H9 (cell line): ENCODE measurements at regions not wholly inside any gene's neighbourhood (a gene's known extent, or its start where the extent isn't known, plus 50 kb on each side); places are given as distances from the start of the nearest gene placed in this dataset.

Source experiments
- DNase-seq: peaks from one replicate; pipeline ENCODE4 v3.0.0-alpha.2; 2017
- H2AFZ ChIP-seq: one replicate; pipeline ENCODE4 v1.6.1; 2013; ENCODE audit warnings: mild to moderate bottlenecking, low read length, control low read depth, moderate library complexity
- H2AK5ac ChIP-seq: 2 replicates; pipeline ENCODE4 v1.6.1; 2013; ENCODE audit warnings: low read length, control low read depth, mixed read lengths; ENCODE audit not compliant: insufficient read length
- H2BK120ac ChIP-seq: one replicate; pipeline ENCODE4 v1.6.1; 2013; ENCODE audit warnings: low read depth, mild to moderate bottlenecking, low read length, control low read depth, inconsistent platforms; ENCODE audit not compliant: poor library complexity, severe bottlenecking
- H2BK12ac ChIP-seq: 2 replicates; pipeline ENCODE4 v1.6.1; 2013; ENCODE audit warnings: low read length, control low read depth, mixed read lengths, low read depth; ENCODE audit not compliant: insufficient read length
- H2BK15ac ChIP-seq: 2 replicates; pipeline ENCODE4 v1.6.1; 2013; ENCODE audit warnings: low read depth, low read length, control low read depth
- H2BK20ac ChIP-seq: one replicate; pipeline ENCODE4 v1.6.1; 2013; ENCODE audit warnings: low read depth, mild to moderate bottlenecking, low read length, control low read depth, inconsistent platforms; ENCODE audit not compliant: poor library complexity, severe bottlenecking
- H2BK5ac ChIP-seq: 2 replicates; pipeline ENCODE4 v1.6.1; 2013; ENCODE audit warnings: low read length, control low read depth, mixed read lengths; ENCODE audit not compliant: insufficient read length
- H3K14ac ChIP-seq: 2 replicates; pipeline ENCODE4 v1.6.1; 2013; ENCODE audit warnings: low read length, control low read depth; ENCODE audit not compliant: insufficient read depth
- H3K18ac ChIP-seq: 2 replicates; pipeline ENCODE4 v1.6.1; 2013; ENCODE audit warnings: low read depth, mild to moderate bottlenecking, mixed read lengths, low read length, control low read depth; ENCODE audit not compliant: insufficient read length
- H3K23ac ChIP-seq: 2 replicates; pipeline ENCODE4 v1.6.1; 2013; ENCODE audit warnings: low read length, control low read depth, mixed read lengths, low read depth; ENCODE audit not compliant: insufficient read length
- H3K23me2 ChIP-seq: 2 replicates; pipeline ENCODE4 v1.6.1; 2013; ENCODE audit warnings: low read depth, mild to moderate bottlenecking, mixed read lengths, low read length, control low read depth; ENCODE audit not compliant: insufficient read length, poor library complexity, severe bottlenecking
- H3K27ac ChIP-seq: 2 replicates; pipeline ENCODE4 v1.5.1; 2013; ENCODE audit warnings: low read length, control low read depth, mixed read lengths, low read depth; ENCODE audit not compliant: insufficient read length
- H3K27me3 ChIP-seq: 2 replicates; pipeline ENCODE4 v1.6.1; 2013; ENCODE audit warnings: low read length, control low read depth, inconsistent platforms; ENCODE audit not compliant: insufficient read depth
- H3K4ac ChIP-seq: 2 replicates; pipeline ENCODE4 v1.6.1; 2013; ENCODE audit warnings: low read depth, mild to moderate bottlenecking, control low read depth, inconsistent platforms, low read length, moderate library complexity
- H3K4me1 ChIP-seq: 2 replicates; pipeline ENCODE4 v1.6.1; 2013; ENCODE audit warnings: low read length, control low read depth, inconsistent platforms; ENCODE audit not compliant: insufficient read depth
- H3K4me2 ChIP-seq: 2 replicates; pipeline ENCODE4 v1.6.1; 2013; ENCODE audit warnings: low read length, control low read depth, mixed read lengths; ENCODE audit not compliant: insufficient read length, insufficient read depth
- H3K56ac ChIP-seq: 2 replicates; pipeline ENCODE4 v1.6.1; 2013; ENCODE audit warnings: low read depth, mild to moderate bottlenecking, mixed read lengths, low read length, control low read depth; ENCODE audit not compliant: insufficient read length
- H3K79me1 ChIP-seq: 2 replicates; pipeline ENCODE4 v1.6.1; 2013; ENCODE audit warnings: low read depth, mild to moderate bottlenecking, moderate library complexity, low read length, control low read depth, inconsistent platforms; ENCODE audit not compliant: insufficient read depth, poor library complexity, severe bottlenecking
- H3K79me2 ChIP-seq: 2 replicates; pipeline ENCODE4 v1.6.1; 2013; ENCODE audit warnings: low read length, control low read depth, inconsistent platforms; ENCODE audit not compliant: insufficient read depth
- H3K9ac ChIP-seq: 2 replicates; pipeline ENCODE4 v1.6.1; 2013; ENCODE audit warnings: low read length, control low read depth, mixed read lengths; ENCODE audit not compliant: insufficient read length; ENCODE audit errors: extremely low read depth
- H3K9me3 ChIP-seq: one replicate; pipeline ENCODE4 v1.6.1; 2013; ENCODE audit warnings: low read depth, low read length, inconsistent platforms; ENCODE audit not compliant: control insufficient read depth
- H3T11ph ChIP-seq: one replicate; pipeline ENCODE4 v1.6.1; 2013; ENCODE audit warnings: mild to moderate bottlenecking, low read length, control low read depth, inconsistent platforms
- H4K20me1 ChIP-seq: one replicate; pipeline ENCODE4 v1.6.1; 2013; ENCODE audit not compliant: control insufficient read depth, insufficient read length, insufficient read depth
- H4K5ac ChIP-seq: 2 replicates; pipeline ENCODE4 v1.6.1; 2013; ENCODE audit warnings: low read depth, mild to moderate bottlenecking, mixed read lengths, low read length, control low read depth; ENCODE audit not compliant: insufficient read length
- H4K8ac ChIP-seq: replicated peaks from 2 replicates; pipeline ENCODE4 v1.6.1; 2013; ENCODE audit warnings: low read length, control low read depth, mixed read lengths, low read depth; ENCODE audit not compliant: insufficient read length
- H4K91ac ChIP-seq: 2 replicates; pipeline ENCODE4 v1.6.1; 2013; ENCODE audit warnings: low read depth, mild to moderate bottlenecking, moderate library complexity, mixed read lengths, low read length, control low read depth; ENCODE audit not compliant: insufficient read length
- H3K27ac Mint-ChIP-seq, 3 experiments: 2 replicates in 2 of 3; 3 replicates in 1 of 3; pipeline ENCODE4 v1.8.0; 2020 to 2021; ENCODE audit warnings: mixed read lengths in 3 of 3, mild to moderate bottlenecking in 1 of 3, moderate library complexity in 1 of 3
- H3K27me3 Mint-ChIP-seq: 2 replicates; pipeline ENCODE4 v1.8.0; 2021; ENCODE audit warnings: low read depth, mild to moderate bottlenecking, moderate library complexity, mixed read lengths
- H3K36me3 Mint-ChIP-seq, 3 experiments: 2 replicates in 2 of 3; 3 replicates in 1 of 3; pipeline ENCODE4 v1.8.0; 2020 to 2021; ENCODE audit warnings: low read depth in 3 of 3, mixed read lengths in 3 of 3; ENCODE audit not compliant: insufficient read depth in 1 of 3
- H3K4me1 Mint-ChIP-seq, 2 experiments: 2 replicates each; pipeline ENCODE4 v1.8.0; 2020; ENCODE audit warnings: mixed read lengths in 2 of 2
- H3K4me3 Mint-ChIP-seq, 2 experiments: 2 replicates in 1 of 2; 3 replicates in 1 of 2; pipeline ENCODE4 v1.8.0; 2020 to 2021; ENCODE audit warnings: mild to moderate bottlenecking in 2 of 2, mixed read lengths in 2 of 2, moderate library complexity in 1 of 2
- H3K9me3 Mint-ChIP-seq, 2 experiments: 2 replicates in 1 of 2; 3 replicates in 1 of 2; pipeline ENCODE4 v1.8.0; 2020; ENCODE audit warnings: mild to moderate bottlenecking in 2 of 2, mixed read lengths in 2 of 2, moderate library complexity in 1 of 2
- WGBS: extraction: QIAGEN DNeasy Blood & Tissue Kit; methylation state at CpG from one replicate; pipeline ENCODE4 v1.1.7; 2013; ENCODE audit warnings: missing lambda C conversion rate, low lambda C conversion rate, mixed read lengths; ENCODE audit not compliant: insufficient read length; ENCODE audit errors: extremely low coverage; 5-methylcytosine and 5-hydroxymethylcytosine counted together
- TF ChIP-seq, protein P1 (sequence below): fragments of 200-600 bp; sonication (generic); conservative IDR thresholded peaks from 3 replicates; pipeline ENCODE4 v1.8.0; 2021; ENCODE audit warnings: antibody characterized with exemption, mild to moderate bottlenecking

DNA sequence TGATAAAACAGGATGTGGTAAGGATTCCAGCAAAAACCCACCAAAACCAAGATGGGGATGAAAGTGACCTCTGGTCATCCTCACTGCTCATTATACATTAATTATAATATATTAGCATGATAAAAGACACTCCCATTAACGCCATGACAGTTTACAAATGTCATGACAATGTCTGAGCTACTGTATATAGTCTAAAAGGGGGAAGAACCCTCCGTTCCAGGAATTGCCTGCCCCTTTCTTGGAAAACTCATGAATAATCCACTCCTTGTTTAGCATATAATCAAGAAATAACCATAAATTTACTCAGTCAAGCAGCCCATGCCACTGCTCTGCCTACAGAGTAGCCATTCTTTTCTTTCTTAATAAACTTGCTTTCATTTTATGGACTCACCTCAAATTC lies 96.4 kb upstream of the VLDLR start:
- Histone ChIP-seq H4K8ac (no peak overlapping the region), H3K23ac (no peak overlapping the region), H3K23me2 (no peaks in the 10 kb centered on the region), H2AFZ (no peak overlapping the region), H3K79me1 (no peaks in the 10 kb centered on the region), H3K79me2 (no peaks in the 10 kb centered on the region), H4K5ac (no peak overlapping the region), H3K27me3 (no peaks in the 10 kb centered on the region), H2AK5ac (no peak overlapping the region), H3K9ac (no peak overlapping the region), H3T11ph (no peak overlapping the region), H3K18ac (no peak overlapping the region), H2BK120ac (no peak overlapping the region), H4K91ac (no peak overlapping the region), H3K4me1 (peaks cover 3% of the 10 kb centered on the region; the same call in 1 of the 2 replicates), H4K20me1 (no peaks in the 10 kb centered on the region), H3K56ac (no peak overlapping the region), H2BK5ac (no peak overlapping the region), H2BK20ac (no peak overlapping the region), H3K27ac (no peak overlapping the region), H3K4ac (no peak overlapping the region), H3K9me3 (no peaks in the 10 kb centered on the region), H3K14ac (no peak overlapping the region), H3K4me2 (no peak overlapping the region), H2BK12ac (no peak overlapping the region), H2BK15ac (no peak overlapping the region)
- WGBS, result no CpG with 5 or more reads among the region's 2 CpGs
- Mint-ChIP-seq H3K27me3 (no peaks in the 10 kb centered on the region), H3K9me3 (peaks cover 1 to 9% of the 10 kb centered on the region in 2 experiments), H3K4me3 (no peak overlapping the region), H3K4me1 (peaks cover 4 to 12% of the 10 kb centered on the region in 2 experiments), H3K27ac (no peak overlapping the region), H3K36me3 (peaks cover 20 to 40% (median 25%) of the 10 kb centered on the region in 3 experiments)
- DNase-seq, result no peak
- TF ChIP-seq, protein P1, sequence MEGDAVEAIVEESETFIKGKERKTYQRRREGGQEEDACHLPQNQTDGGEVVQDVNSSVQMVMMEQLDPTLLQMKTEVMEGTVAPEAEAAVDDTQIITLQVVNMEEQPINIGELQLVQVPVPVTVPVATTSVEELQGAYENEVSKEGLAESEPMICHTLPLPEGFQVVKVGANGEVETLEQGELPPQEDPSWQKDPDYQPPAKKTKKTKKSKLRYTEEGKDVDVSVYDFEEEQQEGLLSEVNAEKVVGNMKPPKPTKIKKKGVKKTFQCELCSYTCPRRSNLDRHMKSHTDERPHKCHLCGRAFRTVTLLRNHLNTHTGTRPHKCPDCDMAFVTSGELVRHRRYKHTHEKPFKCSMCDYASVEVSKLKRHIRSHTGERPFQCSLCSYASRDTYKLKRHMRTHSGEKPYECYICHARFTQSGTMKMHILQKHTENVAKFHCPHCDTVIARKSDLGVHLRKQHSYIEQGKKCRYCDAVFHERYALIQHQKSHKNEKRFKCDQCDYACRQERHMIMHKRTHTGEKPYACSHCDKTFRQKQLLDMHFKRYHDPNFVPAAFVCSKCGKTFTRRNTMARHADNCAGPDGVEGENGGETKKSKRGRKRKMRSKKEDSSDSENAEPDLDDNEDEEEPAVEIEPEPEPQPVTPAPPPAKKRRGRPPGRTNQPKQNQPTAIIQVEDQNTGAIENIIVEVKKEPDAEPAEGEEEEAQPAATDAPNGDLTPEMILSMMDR, result no peak
